GDM1 (cell line): ENCODE measurements at regions not wholly inside any gene's neighbourhood (a gene's known extent, or its start where the extent isn't known, plus 50 kb on each side); places are given as distances from the start of the nearest gene placed in this dataset.
"Not testable (repeated sequence)": the region's sequence is repeated elsewhere in the genome, so short reads cannot be mapped to it uniquely, and the experiment has no call there.

Experiments used
- DNase-seq: peaks from one replicate; lab custom pipeline; 2025; lab: John Stamatoyannopoulos, UW

GRCh38 chrX:101823236-101823635 lies 108.6 kb downstream of the ZMAT1 start:
- DNase-seq = no peak

GRCh38 chrX:101817739-101818138 lies 114.1 kb downstream of the ZMAT1 start:
- not testable (repeated sequence) for DNase-seq

- DNase-seq = no peak
Observed at GRCh38 chrX:101813200-101813599, 118.6 kb downstream of the ZMAT1 start.

- no peak for DNase-seq
Observed at GRCh38 chrX:101803451-101803850, 128.4 kb downstream of the ZMAT1 start.

GRCh38 chrX:101799387-101799786 lies 132.4 kb downstream of the ZMAT1 start:
- DNase-seq = peak; percentile 80

GRCh38 chrX:101787934-101788333 lies 128.3 kb upstream of the ARMCX2 start:
- no peak for DNase-seq

- no peak for DNase-seq
Observed at GRCh38 chrX:101785142-101785541, 125.5 kb upstream of the ARMCX2 start.

- not testable (repeated sequence) for DNase-seq
Observed at GRCh38 chrX:101780421-101780820, 120.8 kb upstream of the ARMCX2 start.

- no peak for DNase-seq
Observed at GRCh38 chrX:101774340-101774739, 114.7 kb upstream of the ARMCX2 start.

- no peak for DNase-seq
Observed at GRCh38 chrX:101764538-101764937, 104.9 kb upstream of the ARMCX2 start.

GRCh38 chrX:101759000-101759399 lies 99.3 kb upstream of the ARMCX2 start:
- DNase-seq = no peak

- DNase-seq = no peak
Observed at GRCh38 chrX:101750744-101751143, 91.1 kb upstream of the ARMCX2 start.

GRCh38 chrX:101749436-101749835 lies 89.8 kb upstream of the ARMCX2 start:
- no peak for DNase-seq

- DNase-seq = no peak
Observed at GRCh38 chrX:101745046-101745445, 85.4 kb upstream of the ARMCX2 start.

GRCh38 chrX:101744085-101744484 lies 84.4 kb upstream of the ARMCX2 start:
- DNase-seq = no peak

GRCh38 chrX:101740642-101741041 lies 81.0 kb upstream of the ARMCX2 start:
- no peak for DNase-seq

GRCh38 chrX:101738867-101739266 lies 79.2 kb upstream of the ARMCX2 start:
- not testable (repeated sequence) for DNase-seq

GRCh38 chrX:101738411-101738810 lies 78.8 kb upstream of the ARMCX2 start:
- not testable (repeated sequence) for DNase-seq

GRCh38 chrX:101736651-101737050 lies 77.0 kb upstream of the ARMCX2 start:
- DNase-seq = no peak

GRCh38 chrX:101732870-101733269 lies 73.2 kb upstream of the ARMCX2 start:
- DNase-seq = no peak

- DNase-seq = no peak
Observed at GRCh38 chrX:101729986-101730385, 70.3 kb upstream of the ARMCX2 start.
